SU-DHL-6 (cell line): ENCODE measurements at regions not wholly inside any gene's neighbourhood (a gene's known extent, or its start where the extent isn't known, plus 50 kb on each side); places are given as distances from the start of the nearest gene placed in this dataset.
"Not testable (repeated sequence)": the region's sequence is repeated elsewhere in the genome, so short reads cannot be mapped to it uniquely, and the experiment has no call there.

Source experiments
- H2AFZ ChIP-seq: fragments of 200-600 bp; sonication (generic); 2 replicates; pipeline ENCODE4 v1.6.1; 2014; ENCODE audit warnings: low read depth, mild to moderate bottlenecking, moderate library complexity, mixed read lengths, antibody characterized with exemption, low read length; ENCODE audit not compliant: severe bottlenecking
- H3F3A ChIP-seq: fragments of 200-600 bp; shearing (Covaris generic); 2 replicates; pipeline ENCODE4 v1.6.0; 2016; ENCODE audit warnings: antibody characterized with exemption, mild to moderate bottlenecking; ENCODE audit not compliant: insufficient read depth
- H3K27ac ChIP-seq: fragments of 200-600 bp; sonication (generic); 2 replicates; pipeline ENCODE4 v1.5.1; 2016; ENCODE audit warnings: low read depth, mild to moderate bottlenecking, low read length, moderate library complexity, mixed read lengths
- H3K27me3 ChIP-seq: fragments of 200-600 bp; sonication (generic), shearing (Covaris generic); 2 replicates; pipeline ENCODE4 v1.6.0; 2014; ENCODE audit warnings: mild to moderate bottlenecking, low read length
- H3K36me3 ChIP-seq: fragments of 200-600 bp; sonication (generic); 2 replicates; pipeline ENCODE4 v1.6.1; 2014; ENCODE audit warnings: mild to moderate bottlenecking, low read length, mixed read lengths
- H3K4me2 ChIP-seq: fragments of 300-600, 200-600 bp; shearing (Covaris generic), sonication (generic); 2 replicates; pipeline ENCODE4 v1.6.0; 2014; ENCODE audit warnings: low read length, low read depth, mild to moderate bottlenecking; ENCODE audit not compliant: poor library complexity, severe bottlenecking
- H3K4me3 ChIP-seq: fragments of 200-600 bp; sonication (generic); 2 replicates; pipeline ENCODE4 v1.5.1; 2014; ENCODE audit warnings: antibody characterized with exemption, low read length, mild to moderate bottlenecking, mixed read lengths; ENCODE audit not compliant: insufficient read depth, poor library complexity, severe bottlenecking
- H3K79me2 ChIP-seq: fragments of 200-600 bp; sonication (generic); 2 replicates; pipeline ENCODE4 v1.6.1; 2014; ENCODE audit warnings: mild to moderate bottlenecking, low read length, moderate library complexity; ENCODE audit not compliant: insufficient read depth
- H3K9ac ChIP-seq: fragments of 200-600 bp; sonication (generic); 2 replicates; pipeline ENCODE4 v1.7.0; 2014; ENCODE audit warnings: mild to moderate bottlenecking, low read length
- H3K9me2 ChIP-seq: fragments of 200-600 bp; sonication (generic); replicated peaks from 2 replicates; pipeline ENCODE4 v1.6.1; 2014; ENCODE audit warnings: low read length; ENCODE audit not compliant: insufficient read depth
- H3K9me3 ChIP-seq: fragments of 200-600 bp; sonication (generic); 2 replicates; pipeline ENCODE4 v1.6.1; 2014; ENCODE audit warnings: low read length, mixed read lengths; ENCODE audit not compliant: insufficient read depth
- H4K20me1 ChIP-seq: fragments of 200-600 bp; sonication (generic); 2 replicates; pipeline ENCODE4 v1.6.1; 2014; ENCODE audit warnings: low read depth, mild to moderate bottlenecking, antibody characterized with exemption, low read length, moderate library complexity, mixed read lengths
- CTCF ChIP-seq: fragments of 200-600 bp; sonication (generic); IDR thresholded peaks from one replicate; pipeline ENCODE4 v1.5.1; 2017; ENCODE audit warnings: antibody characterized with exemption, mild to moderate bottlenecking, low read length, moderate library complexity; ENCODE audit not compliant: insufficient read depth, poor library complexity, severe bottlenecking
- EZH2phosphoT487 ChIP-seq: fragments of 200-600 bp; sonication (generic), shearing (Covaris generic); conservative IDR thresholded peaks from 2 replicates; pipeline ENCODE4 v1.6.1; 2018; ENCODE audit warnings: mild to moderate bottlenecking, antibody characterized with exemption, low read length, moderate library complexity, mixed read lengths

- no peak for TF ChIP-seq CTCF
- TF ChIP-seq EZH2phosphoT487, result no peak
- H3K36me3 ChIP-seq, result no peaks in the 10 kb centered on the region
- no peaks in the 10 kb centered on the region for H3K9me2 ChIP-seq
- no peak overlapping the region for H3K9ac ChIP-seq
- no peak overlapping the region for H3K27ac ChIP-seq
- H3K4me2 ChIP-seq, result no peak overlapping the region
- H3K79me2 ChIP-seq, result no peaks in the 10 kb centered on the region
- no peaks in the 10 kb centered on the region for H3F3A ChIP-seq
- H3K4me3 ChIP-seq, result no peak overlapping the region
- no peaks in the 10 kb centered on the region for H4K20me1 ChIP-seq
- no peaks in the 10 kb centered on the region for H3K27me3 ChIP-seq
- H2AFZ ChIP-seq, result no peak overlapping the region
- H3K9me3 ChIP-seq, result no peaks in the 10 kb centered on the region
Observed at GRCh38 chr6:86030875-86031274, 388.2 kb upstream of the SYNCRIP start.

- Histone ChIP-seq H3K9me2 (no peaks in the 10 kb centered on the region), H3K4me3 (no peak overlapping the region), H3F3A (no peaks in the 10 kb centered on the region), H3K27me3 (no peaks in the 10 kb centered on the region), H3K36me3 (no peaks in the 10 kb centered on the region), H3K9me3 (no peaks in the 10 kb centered on the region), H4K20me1 (no peaks in the 10 kb centered on the region), H2AFZ (no peak overlapping the region), H3K27ac (no peak overlapping the region), H3K4me2 (no peak overlapping the region), H3K9ac (no peak overlapping the region), H3K79me2 (no peaks in the 10 kb centered on the region)
- TF ChIP-seq EZH2phosphoT487 (no peak), CTCF (no peak)
Observed at GRCh38 chr6:86028776-86029175, 386.1 kb upstream of the SYNCRIP start.

GRCh38 chr6:86026890-86027289 is 384.2 kb upstream of the SYNCRIP start:
- not testable (repeated sequence) for H3K79me2 ChIP-seq, H3K27me3 ChIP-seq, H3K4me3 ChIP-seq, H4K20me1 ChIP-seq, H3K4me2 ChIP-seq, H3K9me2 ChIP-seq, H3F3A ChIP-seq, H3K27ac ChIP-seq, H3K9ac ChIP-seq, H3K36me3 ChIP-seq, H2AFZ ChIP-seq, H3K9me3 ChIP-seq

- Histone ChIP-seq H4K20me1 (no peaks in the 10 kb centered on the region), H3K79me2 (no peaks in the 10 kb centered on the region), H3K4me3 (no peak overlapping the region), H3K27ac (no peak overlapping the region), H3K9ac (no peak overlapping the region), H3K36me3 (no peaks in the 10 kb centered on the region), H3K9me3 (no peaks in the 10 kb centered on the region), H2AFZ (no peak overlapping the region), H3F3A (no peaks in the 10 kb centered on the region), H3K9me2 (no peaks in the 10 kb centered on the region), H3K4me2 (no peak overlapping the region), H3K27me3 (no peaks in the 10 kb centered on the region)
- TF ChIP-seq CTCF, result no peak
- no peak for TF ChIP-seq EZH2phosphoT487
Observed at GRCh38 chr6:86017236-86017635, 374.6 kb upstream of the SYNCRIP start.
